ENCODE measurements at regions not wholly inside any gene's neighbourhood (a gene's known extent, or its start where the extent isn't known, plus 50 kb on each side); places are given as distances from the start of the nearest gene placed in this dataset.

GRCh38 chrX:40855932-40856515 lies 120.7 kb upstream of the MED14 start:
- TF ChIP-seq CTCF (IDR thresholded peaks at IDR 0.05; ENCODE audit: low read depth, low read length) (no peak), POLR2A (IDR thresholded peaks at IDR 0.05; ENCODE audit: extremely low read depth, insufficient read length) (no peak), MAX (IDR thresholded peaks at IDR 0.05; ENCODE audit: low read depth, low read length) (no peak)

All from NB4 (cell line).